HCT116 (cell line): ENCODE measurements at regions not wholly inside any gene's neighbourhood (a gene's known extent, or its start where the extent isn't known, plus 50 kb on each side); places are given as distances from the start of the nearest gene placed in this dataset.

Experiments
- ATAC-seq: fragments of 200-7000 bp; cut with Tn5 transposase; 2 replicates; pipeline ENCODE4 v1.9.1; 2020; ENCODE audit warnings: mild to moderate bottlenecking, moderate library complexity
- BruUV-seq: library from RNA; stranded (reverse); fragments of 400-500 nt; replicated peaks from 2 replicates; lab custom pipeline; 2021; lab: Mats Ljungman, UMichigan
- CTCF ChIA-PET: fragments of 300-600 bp; sonication (Branson Sonifier 250); formaldehyde crosslinking; loops from one replicate; lab custom pipeline; 2021; ENCODE audit warnings: antibody characterized with exemption; lab: Charles Lee
- POLR2A ChIA-PET: fragments of 300-600, 350-600 bp; sonication (Branson Sonifier 250); formaldehyde crosslinking; loops from one replicate; lab custom pipeline; 2021; ENCODE audit warnings: antibody characterized with exemption; lab: Charles Lee
- RAD21 ChIA-PET, 2 experiments: fragments of 300-600 bp; sonication (Branson Sonifier 250); formaldehyde crosslinking; loops; one replicate each; lab custom pipeline; 2023; ENCODE audit warnings: low total read pairs in 2 of 2; ENCODE audit not compliant: uncharacterized antibody in 2 of 2, unreplicated experiment in 2 of 2, low non-redundant PET in 1 of 2; lab: Charles Lee
- DNase-seq: peaks from one replicate; pipeline ENCODE4 v3.0.0-alpha.2; 2010; ENCODE audit warnings: low read depth, low spot score
- H2AFZ ChIP-seq: fragments of 200-600 bp; shearing (Covaris generic), sonication (generic); 2 replicates; pipeline ENCODE4 v1.6.1; 2017; ENCODE audit warnings: low read depth, mixed run types, mixed read lengths, antibody characterized with exemption, low read length; ENCODE audit not compliant: poor library complexity, severe bottlenecking
- H3K27ac ChIP-seq: 2 replicates; pipeline ENCODE4 v1.5.1; 2012; ENCODE audit warnings: low read depth, low read length
- H3K27me3 ChIP-seq: fragments of 200-600 bp; sonication (generic); 2 replicates; pipeline ENCODE4 v1.6.1; 2016; ENCODE audit warnings: mixed run types, low read length, mixed read lengths; ENCODE audit not compliant: insufficient read depth
- H3K36me3 ChIP-seq, 2 experiments: fragments of 200-500 bp in 1 of 2; fragments of 200-600 bp in 1 of 2; sonication (Bioruptor generic) in 1 of 2; sonication (generic) in 1 of 2; 2 replicates each; pipeline versions ENCODE4 v1.5.1 to v1.6.1; 2014 to 2016; ENCODE audit warnings: low read length in 2 of 2, inconsistent platforms in 1 of 2, mixed read lengths in 1 of 2, mixed run types in 1 of 2; ENCODE audit not compliant: insufficient read depth in 2 of 2, control insufficient read depth in 1 of 2
- H3K4me1 ChIP-seq, 2 experiments: fragments of 200-600 bp in 1 of 2; sonication (generic) in 1 of 2; 2 replicates each; pipeline versions ENCODE4 v1.5.1 to v1.6.1; 2012 to 2017; ENCODE audit warnings: low read length in 2 of 2, inconsistent platforms in 1 of 2, mild to moderate bottlenecking in 1 of 2, mixed read lengths in 1 of 2, mixed run types in 1 of 2, moderate library complexity in 1 of 2; ENCODE audit not compliant: insufficient read depth in 2 of 2, control insufficient read depth in 1 of 2
- H3K4me2 ChIP-seq: fragments of 200-600 bp; sonication (generic); 2 replicates; pipeline ENCODE4 v1.6.1; 2017; ENCODE audit warnings: mixed run types, low read length, mixed read lengths
- H3K4me3 ChIP-seq, 2 experiments: fragments of 200-600 bp in 1 of 2; sonication (generic) in 1 of 2; replicated peaks in 1 of 2; 2 replicates each; pipeline ENCODE4 v1.5.1; 2011 to 2016; ENCODE audit warnings: low read length in 2 of 2, control low read depth in 1 of 2, low read depth in 1 of 2, mild to moderate bottlenecking in 1 of 2, mixed read lengths in 1 of 2, mixed run types in 1 of 2
- H3K79me2 ChIP-seq: fragments of 200-600 bp; sonication (generic); 2 replicates; pipeline ENCODE4 v1.6.1; 2017; ENCODE audit warnings: mild to moderate bottlenecking, mixed run types, low read length, moderate library complexity, mixed read lengths; ENCODE audit not compliant: insufficient read depth
- H3K9ac ChIP-seq: fragments of 200-600 bp; sonication (generic); 2 replicates; pipeline ENCODE4 v1.6.1; 2016; ENCODE audit warnings: low read length, mixed read lengths
- H3K9me2 ChIP-seq: fragments of 200-600 bp; sonication (generic), shearing (Covaris generic); 2 replicates; pipeline ENCODE4 v1.6.1; 2017; ENCODE audit warnings: mixed run types, mild to moderate bottlenecking, moderate library complexity; ENCODE audit not compliant: insufficient read depth
- H3K9me3 ChIP-seq, 2 experiments: fragments of 200-500 bp in 1 of 2; fragments of 200-600 bp in 1 of 2; sonication (Bioruptor generic) in 1 of 2; sonication (generic) in 1 of 2; 2 replicates each; pipeline ENCODE4 v1.6.1; 2014 to 2017; ENCODE audit warnings: low read length in 2 of 2, mixed read lengths in 2 of 2, inconsistent platforms in 1 of 2, low read depth in 1 of 2, mild to moderate bottlenecking in 1 of 2, mixed run types in 1 of 2, moderate library complexity in 1 of 2; ENCODE audit not compliant: control insufficient read depth in 1 of 2, insufficient read depth in 1 of 2
- H4K20me1 ChIP-seq: fragments of 200-600 bp; sonication (generic), shearing (Covaris generic); 2 replicates; pipeline ENCODE4 v1.6.1; 2017; ENCODE audit warnings: mixed run types, mild to moderate bottlenecking, moderate library complexity; ENCODE audit not compliant: insufficient read depth
- CBX3 ChIP-seq: IDR thresholded peaks from 2 replicates; pipeline ENCODE4 v1.6.1; 2012; ENCODE audit warnings: low read depth
- CEBPB ChIP-seq: IDR thresholded peaks from 2 replicates; pipeline ENCODE4 v1.6.1; 2012; ENCODE audit warnings: low read depth
- EGR1 ChIP-seq: IDR thresholded peaks from 2 replicates; pipeline ENCODE4 v1.6.1; 2012; ENCODE audit warnings: low read depth
- ELF1 ChIP-seq: IDR thresholded peaks from 2 replicates; pipeline ENCODE4 v1.6.1; 2012; ENCODE audit warnings: low read depth, borderline replicate concordance
- EZH2 ChIP-seq: fragments of 200-600 bp; sonication (generic); IDR thresholded peaks from 2 replicates; pipeline ENCODE4 v1.6.1; 2017; ENCODE audit warnings: antibody characterized with exemption, mixed run types
- EZH2phosphoT487 ChIP-seq: fragments of 200-600 bp; IDR thresholded peaks from 2 replicates; pipeline ENCODE4 v1.6.1; 2018; ENCODE audit warnings: antibody characterized with exemption, borderline replicate concordance
- JUND ChIP-seq: IDR thresholded peaks from 2 replicates; pipeline ENCODE4 v1.6.1; 2012
- POLR2A ChIP-seq: IDR thresholded peaks from 2 replicates; pipeline ENCODE4 v1.7.0; 2011; ENCODE audit warnings: borderline replicate concordance; ENCODE audit not compliant: insufficient read depth, insufficient read length; ENCODE audit errors: extremely low read depth
- POLR2AphosphoS5 ChIP-seq: IDR thresholded peaks from 2 replicates; pipeline ENCODE4 v1.6.1; 2011; ENCODE audit warnings: mild to moderate bottlenecking, low read depth, low read length, moderate library complexity
- RAD21 ChIP-seq: IDR thresholded peaks from 2 replicates; pipeline ENCODE4 v1.6.1; 2012; ENCODE audit warnings: low read depth, mild to moderate bottlenecking
- SP1 ChIP-seq: IDR thresholded peaks from 2 replicates; pipeline ENCODE4 v1.6.1; 2012; ENCODE audit warnings: low read depth
- SRF ChIP-seq: IDR thresholded peaks from 2 replicates; pipeline ENCODE4 v1.6.1; 2012; ENCODE audit warnings: low read depth
- TCF7L2 ChIP-seq: IDR thresholded peaks from 2 replicates; pipeline ENCODE4 v1.7.0; 2011; ENCODE audit warnings: borderline replicate concordance, inconsistent platforms; ENCODE audit not compliant: insufficient read depth, insufficient read length; ENCODE audit errors: extremely low read depth
- ZBTB33 ChIP-seq: IDR thresholded peaks from 2 replicates; pipeline ENCODE4 v1.6.1; 2011; ENCODE audit warnings: mild to moderate bottlenecking, low read length, moderate library complexity; ENCODE audit not compliant: insufficient replicate concordance; ENCODE audit errors: extremely low read depth
- ZFX ChIP-seq: fragments of 450-650 bp; IDR thresholded peaks from 2 replicates; pipeline ENCODE4 v1.6.1; 2017
- ZNF274 ChIP-seq: fragments of 200-500 bp; sonication (Bioruptor generic); IDR thresholded peaks from 2 replicates; pipeline ENCODE4 v1.6.1; 2014; ENCODE audit warnings: mild to moderate bottlenecking, low read depth, low read length, inconsistent platforms
- intact Hi-C: fragments of 100-400 bp; cut with micrococcal nuclease; formaldehyde crosslinking; loops from 2 replicates; pipeline ENCODE4 v1.10.0; 2022
- TF ChIP-seq, protein P1 (sequence below): IDR thresholded peaks from 2 replicates; pipeline ENCODE4 v1.6.1; 2012

- H3K4me2 ChIP-seq, result no peak overlapping the region
- intact Hi-C loops, result no loop called here
- no peak for TF ChIP-seq RAD21
- TF ChIP-seq CEBPB, result no peak
- TF ChIP-seq EGR1, result no peak
- no peak for TF ChIP-seq POLR2A
- TF ChIP-seq JUND, result no peak
- TF ChIP-seq EZH2phosphoT487, result no peak
- no peak for TF ChIP-seq POLR2AphosphoS5
- TF ChIP-seq ZFX, result no peak
- no peak for TF ChIP-seq CBX3
- TF ChIP-seq SRF, result no peak
- TF ChIP-seq TCF7L2, result no peak
- TF ChIP-seq ZNF274, result no peak
- TF ChIP-seq ELF1, result no peak
- no peak for TF ChIP-seq ZBTB33
- TF ChIP-seq SP1, result no peak
- TF ChIP-seq, protein P1, sequence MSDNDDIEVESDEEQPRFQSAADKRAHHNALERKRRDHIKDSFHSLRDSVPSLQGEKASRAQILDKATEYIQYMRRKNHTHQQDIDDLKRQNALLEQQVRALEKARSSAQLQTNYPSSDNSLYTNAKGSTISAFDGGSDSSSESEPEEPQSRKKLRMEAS, result no peak
- no peak for TF ChIP-seq EZH2
- CTCF ChIA-PET, result no interaction called here
- BruUV-seq, result no TSS peak
- no peaks in the 10 kb centered on the region for H3K36me3 ChIP-seq
- H3K9me3 ChIP-seq, result no peaks in the 10 kb centered on the region
- H3K4me3 ChIP-seq, result no peak overlapping the region
- H3K27me3 ChIP-seq, result 0 out of 2 replicates have a peak, but pooled peaks cover 2% of the 10 kb centered on the region
- DNase-seq, result no peak
- no peak overlapping the region for H3K9ac ChIP-seq
- H4K20me1 ChIP-seq, result no peaks in the 10 kb centered on the region
- H3K4me1 ChIP-seq, result no peaks in the 10 kb centered on the region
- POLR2A ChIA-PET, result no interaction called here
- no peak overlapping the region for H3K27ac ChIP-seq
- H3K9me2 ChIP-seq, result no peaks in the 10 kb centered on the region
- ATAC-seq, result no peak
- no peak overlapping the region for H2AFZ ChIP-seq
- RAD21 ChIA-PET, result no interaction called here
- H3K79me2 ChIP-seq, result no peaks in the 10 kb centered on the region
These were observed 163.8 kb upstream of the CDH20 start for GRCh38 chr18:61169386-61169785.
